ENCODE measurements at regions not wholly inside any gene's neighbourhood (a gene's known extent, or its start where the extent isn't known, plus 50 kb on each side); places are given as distances from the start of the nearest gene placed in this dataset.
A peak's percentile ranks its signal among the peaks of the same experiment; 100 is the strongest.
"Not testable (repeated sequence)": the region's sequence is repeated elsewhere in the genome, so short reads cannot be mapped to it uniquely, and the experiment has no call there.

- DNase-seq (ENCODE audit: low read depth) = peak; percentile 19
These were observed 1097.8 kb downstream of the NAALADL2 start for GRCh38 chr3:175956964-175957363.

- peak; percentile 10 for DNase-seq (ENCODE audit: low read depth)
These were observed 1092.0 kb downstream of the NAALADL2 start for GRCh38 chr3:175951047-175951694.

GRCh38 chr3:175948041-175948440 lies 1088.9 kb downstream of the NAALADL2 start:
- no peak for DNase-seq (ENCODE audit: low read depth)

GRCh38 chr3:175941352-175941751 lies 1082.2 kb downstream of the NAALADL2 start:
- peak; percentile 18 for DNase-seq (ENCODE audit: low read depth)

GRCh38 chr3:175940881-175941280 lies 1081.7 kb downstream of the NAALADL2 start:
- DNase-seq (ENCODE audit: low read depth) = no peak

GRCh38 chr3:175940243-175940642 lies 1081.1 kb downstream of the NAALADL2 start:
- DNase-seq (ENCODE audit: low read depth) = peak; percentile 81

GRCh38 chr3:175937367-175937766 lies 1078.2 kb downstream of the NAALADL2 start:
- DNase-seq (ENCODE audit: low read depth) = not testable (repeated sequence)

GRCh38 chr3:175932586-175932985 lies 1073.5 kb downstream of the NAALADL2 start:
- DNase-seq (ENCODE audit: low read depth) = peak; percentile 56

GRCh38 chr3:175919133-175919532 lies 1060.0 kb downstream of the NAALADL2 start:
- DNase-seq (ENCODE audit: low read depth) = no peak

GRCh38 chr3:175916191-175916934 lies 1057.2 kb downstream of the NAALADL2 start:
- no peak for DNase-seq (ENCODE audit: low read depth)

GRCh38 chr3:175914785-175915184 lies 1055.7 kb downstream of the NAALADL2 start:
- peak; percentile 45 for DNase-seq (ENCODE audit: low read depth)

- no peak for DNase-seq (ENCODE audit: low read depth)
These were observed 1054.2 kb downstream of the NAALADL2 start for GRCh38 chr3:175913286-175913685.

- DNase-seq (ENCODE audit: low read depth) = no peak
These were observed 1052.8 kb downstream of the NAALADL2 start for GRCh38 chr3:175911937-175912336.

GRCh38 chr3:175902226-175902625 lies 1043.1 kb downstream of the NAALADL2 start:
- DNase-seq (ENCODE audit: low read depth) = no peak

- DNase-seq (ENCODE audit: low read depth) = no peak
These were observed 1039.1 kb downstream of the NAALADL2 start for GRCh38 chr3:175898194-175898593.

- no peak for DNase-seq (ENCODE audit: low read depth)
These were observed 1037.5 kb downstream of the NAALADL2 start for GRCh38 chr3:175896655-175897054.

GRCh38 chr3:175895731-175896130 lies 1036.6 kb downstream of the NAALADL2 start:
- no peak for DNase-seq (ENCODE audit: low read depth)

GRCh38 chr3:175893566-175893965 lies 1034.4 kb downstream of the NAALADL2 start:
- DNase-seq (ENCODE audit: low read depth) = no peak

- no peak for DNase-seq (ENCODE audit: low read depth)
These were observed 1030.9 kb downstream of the NAALADL2 start for GRCh38 chr3:175890066-175890465.

- DNase-seq (ENCODE audit: low read depth) = no peak
These were observed 1026.2 kb downstream of the NAALADL2 start for GRCh38 chr3:175885231-175885766.

- no peak for DNase-seq (ENCODE audit: low read depth)
These were observed 1020.3 kb downstream of the NAALADL2 start for GRCh38 chr3:175879417-175879816.

GRCh38 chr3:175869404-175869803 lies 1010.3 kb downstream of the NAALADL2 start:
- DNase-seq (ENCODE audit: low read depth) = no peak

- DNase-seq (ENCODE audit: low read depth) = no peak
These were observed 1009.5 kb downstream of the NAALADL2 start for GRCh38 chr3:175868626-175869025.

Measured in iris pigment epithelial cell (primary cell).